Transverse colon (tissue), 4 donors: ENCODE measurements at regions not wholly inside any gene's neighbourhood (a gene's known extent, or its start where the extent isn't known, plus 50 kb on each side); places are given as distances from the start of the nearest gene placed in this dataset.

Source experiments
- DNase-seq: peaks from one replicate; pipeline ENCODE4 v3.0.0-alpha.2; 2019
- H3K27ac ChIP-seq, 4 donors: fragments of 200-600 bp; sonication (generic); 2 replicates each; pipeline ENCODE4 v1.5.1; 2016 to 2018; ENCODE audit warnings: inconsistent platforms in 4 of 4
- H3K27me3 ChIP-seq: fragments of 200-600 bp; sonication (generic); 2 replicates; pipeline ENCODE4 v1.5.1; 2017; ENCODE audit warnings: inconsistent platforms
- H3K36me3 ChIP-seq, 4 donors: fragments of 200-600 bp; sonication (generic); 2 replicates each; pipeline ENCODE4 v1.5.1; 2017 to 2019; ENCODE audit warnings: inconsistent platforms in 4 of 4
- H3K4me1 ChIP-seq, 4 donors: fragments of 200-600 bp; sonication (generic); 2 replicates each; pipeline ENCODE4 v1.5.1; 2017 to 2020; ENCODE audit warnings: inconsistent platforms in 4 of 4
- H3K4me3 ChIP-seq, 4 donors: fragments of 200-600 bp; sonication (generic); 1 replicate in 1 of 4; 2 replicates in 3 of 4; pipeline versions ENCODE4 v1.5.1 to v1.6.1; 2017 to 2019; ENCODE audit warnings: inconsistent platforms in 4 of 4
- H3K9me3 ChIP-seq, 2 donors: fragments of 200-600 bp; sonication (generic); 2 replicates each; pipeline ENCODE4 v1.5.1; 2017 to 2019; ENCODE audit warnings: inconsistent platforms in 2 of 2
- CTCF ChIP-seq, 5 experiments: fragments of 200-600 bp in 3 of 5; fragments of 450-650 bp in 2 of 5; sonication (generic) in 3 of 5; IDR thresholded peaks; 1 replicate in 2 of 5; 2 replicates in 3 of 5; pipeline ENCODE4 v1.5.1; 2016 to 2017; ENCODE audit warnings: antibody characterized with exemption in 5 of 5, inconsistent platforms in 3 of 5, mild to moderate bottlenecking in 2 of 5, moderate library complexity in 1 of 5
- EP300 ChIP-seq: sonication (generic); formaldehyde crosslinking; IDR thresholded peaks from one replicate; pipeline ENCODE4 v1.6.1; 2017; ENCODE audit warnings: antibody characterized with exemption, low read depth
- POLR2A ChIP-seq: fragments of 450-650 bp; IDR thresholded peaks from one replicate; pipeline ENCODE4 v1.6.1; 2016; ENCODE audit warnings: antibody characterized with exemption, mild to moderate bottlenecking, moderate library complexity
- POLR2AphosphoS5 ChIP-seq, 3 donors: sonication (generic); formaldehyde crosslinking; IDR thresholded peaks; one replicate each; pipeline ENCODE4 v1.6.1; 2016; ENCODE audit warnings: antibody characterized with exemption in 3 of 3
- WGBS, 2 donors: methylation state at CpG; one replicate each; pipeline ENCODE4 v1.1.5; 2018; ENCODE audit warnings: low coverage in 1 of 2; 5-methylcytosine and 5-hydroxymethylcytosine counted together
- in situ Hi-C, 4 donors: fragments of 200-750 bp; cut with MboI; loops; one replicate each; pipeline versions ENCODE4 v1.15.0 to v1.15.1; 2017; ENCODE audit warnings: low sequenced_read_pairs in 3 of 4, low pct_ligation_motif_present in 1 of 4, low pct_unique_long_range_greater_than_20kb in 1 of 4
- intact Hi-C: fragments of 100-400 bp; cut with DNase I; formaldehyde crosslinking; loops from one replicate; pipeline ENCODE4 v1.15.1; 2023; ENCODE audit warnings: low total_unique reads

GRCh38 chr11:80636999-80637398, 1196.2 kb upstream of the TENM4 start:
- TF ChIP-seq POLR2A, result no peak
- no peak for TF ChIP-seq POLR2AphosphoS5 (IDR thresholded peaks at IDR 0.05)
- no peak for TF ChIP-seq EP300
- TF ChIP-seq CTCF (IDR thresholded peaks at IDR 0.05), result no peak
- no peak for DNase-seq
- H3K36me3 ChIP-seq, result no peaks in the 10 kb centered on the region
- no peaks in the 10 kb centered on the region for H3K9me3 ChIP-seq
- H3K27me3 ChIP-seq, result no peaks in the 10 kb centered on the region
- WGBS, 2 donors, result 94% methylated on average over 3 of the region's 3 CpGs
- H3K4me1 ChIP-seq, result no peaks in the 10 kb centered on the region
- no peak overlapping the region for H3K27ac ChIP-seq
- in situ Hi-C loops, result no loop called here
- no peak overlapping the region for H3K4me3 ChIP-seq
- intact Hi-C loops, result no loop called here

- no peaks in the 10 kb centered on the region for H3K9me3 ChIP-seq
- 42 to 84% methylated on average over 2 to 3 of the region's 3 CpGs for WGBS, 2 donors
- no peak overlapping the region for H3K27ac ChIP-seq
- in situ Hi-C loops (no loop called here), intact Hi-C loops (no loop called here)
- no peaks in the 10 kb centered on the region for H3K4me1 ChIP-seq
- TF ChIP-seq POLR2A, result no peak
- TF ChIP-seq EP300, result no peak
- TF ChIP-seq POLR2AphosphoS5 (IDR thresholded peaks at IDR 0.05), result no peak
- no peak for TF ChIP-seq CTCF (IDR thresholded peaks at IDR 0.05)
- H3K36me3 ChIP-seq, result no peaks in the 10 kb centered on the region
- no peaks in the 10 kb centered on the region for H3K27me3 ChIP-seq
- no peak overlapping the region for H3K4me3 ChIP-seq
- DNase-seq, result no peak
These were observed 1194.3 kb upstream of the TENM4 start for GRCh38 chr11:80635178-80635577.

- in situ Hi-C loops (no loop called here), intact Hi-C loops (no loop called here)
- no peaks in the 10 kb centered on the region for H3K9me3 ChIP-seq
- H3K4me3 ChIP-seq, result no peak overlapping the region
- H3K4me1 ChIP-seq, result no peaks in the 10 kb centered on the region
- no peaks in the 10 kb centered on the region for H3K27me3 ChIP-seq
- TF ChIP-seq EP300 (no peak), POLR2A (no peak), POLR2AphosphoS5 (IDR thresholded peaks at IDR 0.05) (no peak), CTCF (IDR thresholded peaks at IDR 0.05) (no peak)
- H3K36me3 ChIP-seq, result no peaks in the 10 kb centered on the region
- DNase-seq, result no peak
- no peak overlapping the region for H3K27ac ChIP-seq
- WGBS, 2 donors, result 43 to 46% methylated on average over 3 to 4 of the region's 4 CpGs
These were observed 1191.9 kb upstream of the TENM4 start for GRCh38 chr11:80632691-80633090.

GRCh38 chr11:80632156-80632555, 1191.3 kb upstream of the TENM4 start:
- 86 to 100% methylated on average over 2 of the region's 2 CpGs for WGBS, 2 donors
- intact Hi-C loops (no loop called here), in situ Hi-C loops (no loop called here)

More at GRCh38 chr11:80632156-80632555, 1191.3 kb upstream of the TENM4 start:
- DNase-seq, result no peak
- H3K4me1 ChIP-seq, result no peaks in the 10 kb centered on the region
- no peak overlapping the region for H3K4me3 ChIP-seq
- no peaks in the 10 kb centered on the region for H3K27me3 ChIP-seq
- no peak overlapping the region for H3K27ac ChIP-seq
- no peaks in the 10 kb centered on the region for H3K36me3 ChIP-seq
- no peak for TF ChIP-seq CTCF (IDR thresholded peaks at IDR 0.05)
- TF ChIP-seq POLR2AphosphoS5 (IDR thresholded peaks at IDR 0.05), result no peak
- no peak for TF ChIP-seq EP300
- TF ChIP-seq POLR2A, result no peak
- H3K9me3 ChIP-seq, result no peaks in the 10 kb centered on the region
